Testis (tissue), 2 donors: ENCODE measurements at regions not wholly inside any gene's neighbourhood (a gene's known extent, or its start where the extent isn't known, plus 50 kb on each side); places are given as distances from the start of the nearest gene placed in this dataset.

Experiments
- DNase-seq: peaks from one replicate; pipeline ENCODE4 v3.0.0-alpha.2; 2019
- H3K27ac ChIP-seq, 2 donors: fragments of 200-600 bp; sonication (generic); one replicate each; pipeline ENCODE4 v1.5.1; 2019
- H3K27me3 ChIP-seq: fragments of 200-600 bp; sonication (generic); one replicate; pipeline ENCODE4 v1.5.1; 2019
- H3K36me3 ChIP-seq: fragments of 200-600 bp; sonication (generic); one replicate; pipeline ENCODE4 v1.5.1; 2017; ENCODE audit warnings: low read depth; ENCODE audit errors: missing control alignments
- H3K4me1 ChIP-seq: fragments of 200-600 bp; sonication (generic); one replicate; pipeline ENCODE4 v1.5.1; 2019
- H3K4me3 ChIP-seq, 2 donors: fragments of 200-600 bp; sonication (generic); one replicate each; pipeline ENCODE4 v1.5.1; 2017 to 2019
- H3K9me3 ChIP-seq: fragments of 200-600 bp; sonication (generic); one replicate; pipeline ENCODE4 v1.5.1; 2017
- POLR2A ChIP-seq: fragments of 450-650 bp; IDR thresholded peaks from one replicate; pipeline ENCODE4 v1.6.1; 2017; ENCODE audit warnings: antibody characterized with exemption, mild to moderate bottlenecking, moderate library complexity
- WGBS, 2 donors: methylation state at CpG; one replicate each; pipeline ENCODE4 v1.1.5; 2018; 5-methylcytosine and 5-hydroxymethylcytosine counted together
- intact Hi-C: fragments of 100-400 bp; cut with DNase I; formaldehyde crosslinking; loops from one replicate; pipeline ENCODE4 v1.15.1; 2023; ENCODE audit warnings: low total_unique reads
- TF ChIP-seq, protein P1 (sequence below), 3 experiments: fragments of 450-650 bp in 2 of 3; fragments of 200-600 bp in 1 of 3; sonication (generic) in 1 of 3; IDR thresholded peaks; one replicate each; pipeline ENCODE4 v1.5.1; 2016 to 2019; ENCODE audit warnings: antibody characterized with exemption in 3 of 3, mild to moderate bottlenecking in 2 of 3, moderate library complexity in 1 of 3

DNA sequence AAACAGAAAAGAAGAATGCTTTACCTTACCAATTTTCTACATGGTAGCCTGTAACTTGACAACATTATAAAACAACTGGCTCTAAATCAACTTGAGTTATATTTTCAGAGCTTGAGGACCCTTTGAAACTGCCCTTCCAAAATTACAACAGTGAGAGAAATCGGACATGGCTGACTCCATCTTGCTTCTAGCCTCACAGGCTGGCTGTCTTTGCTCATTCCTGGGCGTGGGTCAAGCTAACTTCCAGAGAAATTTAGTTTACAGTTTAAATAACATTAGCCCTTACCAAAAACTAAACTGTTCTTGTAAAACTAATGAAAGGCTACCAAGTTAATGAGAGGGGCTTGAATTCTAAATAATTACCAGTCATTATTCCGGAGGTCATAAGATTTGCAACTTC, 183.4 kb downstream of the AKR1D1 start:
- no peaks in the 10 kb centered on the region for H3K9me3 ChIP-seq
- no peak for DNase-seq
- intact Hi-C loops, result no loop called here
- 92 to 96% methylated on average over 3 of the region's 3 CpGs for WGBS, 2 donors
- no peaks in the 10 kb centered on the region for H3K36me3 ChIP-seq
- H3K4me3 ChIP-seq, result no peak overlapping the region
- H3K4me1 ChIP-seq, result no peaks in the 10 kb centered on the region
- no peak overlapping the region for H3K27ac ChIP-seq
- H3K27me3 ChIP-seq, result no peaks in the 10 kb centered on the region
- TF ChIP-seq, protein P1, sequence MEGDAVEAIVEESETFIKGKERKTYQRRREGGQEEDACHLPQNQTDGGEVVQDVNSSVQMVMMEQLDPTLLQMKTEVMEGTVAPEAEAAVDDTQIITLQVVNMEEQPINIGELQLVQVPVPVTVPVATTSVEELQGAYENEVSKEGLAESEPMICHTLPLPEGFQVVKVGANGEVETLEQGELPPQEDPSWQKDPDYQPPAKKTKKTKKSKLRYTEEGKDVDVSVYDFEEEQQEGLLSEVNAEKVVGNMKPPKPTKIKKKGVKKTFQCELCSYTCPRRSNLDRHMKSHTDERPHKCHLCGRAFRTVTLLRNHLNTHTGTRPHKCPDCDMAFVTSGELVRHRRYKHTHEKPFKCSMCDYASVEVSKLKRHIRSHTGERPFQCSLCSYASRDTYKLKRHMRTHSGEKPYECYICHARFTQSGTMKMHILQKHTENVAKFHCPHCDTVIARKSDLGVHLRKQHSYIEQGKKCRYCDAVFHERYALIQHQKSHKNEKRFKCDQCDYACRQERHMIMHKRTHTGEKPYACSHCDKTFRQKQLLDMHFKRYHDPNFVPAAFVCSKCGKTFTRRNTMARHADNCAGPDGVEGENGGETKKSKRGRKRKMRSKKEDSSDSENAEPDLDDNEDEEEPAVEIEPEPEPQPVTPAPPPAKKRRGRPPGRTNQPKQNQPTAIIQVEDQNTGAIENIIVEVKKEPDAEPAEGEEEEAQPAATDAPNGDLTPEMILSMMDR (IDR thresholded peaks at IDR 0.05), result no peak
- no peak for TF ChIP-seq POLR2A

DNA sequence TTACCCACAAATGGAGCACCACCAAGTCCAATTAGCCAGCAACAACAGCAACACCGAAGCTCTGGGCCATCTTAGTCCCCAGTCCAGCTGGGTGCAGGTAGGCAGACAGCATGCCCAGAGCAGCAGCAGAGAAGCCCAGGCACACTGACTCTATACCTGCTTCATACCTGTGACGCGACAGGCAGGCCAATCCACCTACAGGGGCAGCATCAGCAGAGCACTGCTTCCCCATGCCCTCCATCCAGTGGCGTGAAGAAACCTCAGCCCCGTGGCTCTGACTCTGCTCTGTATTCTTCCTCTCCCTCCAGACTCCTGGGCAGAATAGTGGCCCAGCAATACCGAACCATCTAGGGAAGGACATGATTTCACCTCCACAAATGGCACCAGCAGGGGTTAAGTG, 191.7 kb downstream of the AKR1D1 start:
- Histone ChIP-seq H3K36me3 (no peaks in the 10 kb centered on the region), H3K4me3 (no peak overlapping the region), H3K9me3 (no peaks in the 10 kb centered on the region), H3K27ac (no peak overlapping the region), H3K27me3 (no peaks in the 10 kb centered on the region), H3K4me1 (no peaks in the 10 kb centered on the region)
- intact Hi-C loops, result no loop called here
- DNase-seq, result no peak
- WGBS, 2 donors, result 87 to 100% methylated on average over 4 to 6 of the region's 6 CpGs
- TF ChIP-seq, protein P1 (IDR thresholded peaks at IDR 0.05), result no peak
- TF ChIP-seq POLR2A, result no peak

DNA sequence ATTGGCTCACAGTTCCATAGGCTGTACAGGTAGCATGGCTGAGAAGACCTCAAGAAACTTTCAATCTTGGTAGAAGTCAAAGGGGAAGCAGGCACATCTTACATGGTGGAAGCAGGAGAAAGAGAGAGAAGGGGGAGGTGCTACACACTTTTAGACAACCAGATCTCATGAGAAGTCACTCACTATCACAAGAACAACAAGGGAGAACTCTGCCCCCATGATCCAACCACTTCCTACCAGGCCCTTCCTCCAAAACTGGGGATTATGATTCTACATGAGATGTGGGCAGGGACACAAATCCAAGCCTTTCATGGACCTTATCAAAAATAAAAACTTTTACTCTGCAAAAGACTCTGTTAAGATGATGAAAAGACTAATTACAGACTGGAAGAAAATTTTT, 183.2 kb upstream of the TRIM24 start:
- Histone ChIP-seq H3K9me3 (no peaks in the 10 kb centered on the region), H3K4me1 (no peaks in the 10 kb centered on the region), H3K27me3 (no peaks in the 10 kb centered on the region), H3K4me3 (no peak overlapping the region), H3K27ac (no peak overlapping the region), H3K36me3 (no peaks in the 10 kb centered on the region)
- TF ChIP-seq POLR2A, result no peak
- TF ChIP-seq, protein P1 (IDR thresholded peaks at IDR 0.05), result no peak
- no peak for DNase-seq
- intact Hi-C loops, result no loop called here

DNA sequence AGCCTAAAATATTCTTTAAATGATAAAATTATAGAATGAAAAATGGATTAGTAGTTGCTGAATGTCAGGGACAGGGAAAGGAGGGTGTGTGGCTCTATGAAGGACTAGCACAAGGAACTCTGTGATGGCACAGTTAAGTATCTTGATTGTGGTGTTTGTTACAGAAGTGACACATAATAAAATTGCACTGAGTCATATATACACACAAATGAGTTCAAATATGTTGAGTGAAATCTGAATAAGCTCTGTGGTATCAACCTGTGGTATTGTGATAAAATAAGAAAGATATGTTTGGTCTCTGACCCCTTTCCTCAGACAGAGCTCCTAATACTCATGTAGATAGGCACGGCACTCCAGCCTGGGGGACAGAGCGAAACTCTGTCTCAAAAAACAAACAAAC, 181.5 kb upstream of the TRIM24 start:
- no peak for TF ChIP-seq POLR2A
- TF ChIP-seq, protein P1 (IDR thresholded peaks at IDR 0.05), result no peak
- no peak overlapping the region for H3K27ac ChIP-seq
- H3K36me3 ChIP-seq, result no peaks in the 10 kb centered on the region
- no peaks in the 10 kb centered on the region for H3K27me3 ChIP-seq
- WGBS, 2 donors, result 69 to 91% methylated on average over 2 of the region's 2 CpGs
- no peak for DNase-seq
- no peak overlapping the region for H3K4me3 ChIP-seq
- H3K9me3 ChIP-seq, result no peaks in the 10 kb centered on the region
- no peaks in the 10 kb centered on the region for H3K4me1 ChIP-seq
- intact Hi-C loops, result no loop called here

DNA sequence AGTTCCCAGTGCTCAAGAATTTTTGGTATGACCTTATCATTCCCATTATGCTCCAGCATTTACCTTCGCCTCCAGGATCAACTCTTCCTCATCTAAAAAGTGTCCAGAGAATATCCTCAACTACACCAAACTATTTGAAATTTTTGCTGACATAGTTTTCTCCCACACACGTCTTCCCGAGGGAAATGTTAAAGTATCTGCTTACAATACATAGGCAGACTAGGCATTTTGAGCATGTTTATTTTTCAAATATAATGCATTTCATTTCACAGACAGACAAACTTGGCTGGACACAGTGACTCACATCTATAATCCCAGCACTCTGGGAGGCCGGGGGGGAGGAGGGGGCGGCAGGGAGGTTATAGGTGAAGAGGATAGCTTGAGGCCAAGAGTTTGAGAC, 177.1 kb upstream of the TRIM24 start:
- Histone ChIP-seq H3K9me3 (no peaks in the 10 kb centered on the region), H3K27me3 (no peaks in the 10 kb centered on the region), H3K27ac (no peak overlapping the region), H3K4me1 (no peaks in the 10 kb centered on the region), H3K36me3 (no peaks in the 10 kb centered on the region), H3K4me3 (no peak overlapping the region)
- TF ChIP-seq POLR2A, result no peak
- TF ChIP-seq, protein P1 (IDR thresholded peaks at IDR 0.05), result no peak
- WGBS, 2 donors, result 58 to 63% methylated on average over 5 of the region's 5 CpGs
- intact Hi-C loops, result no loop called here
- no peak for DNase-seq
